CD4-positive, alpha-beta T cell treated with Interleukin-6 for 4 hours (primary cell): ENCODE measurements at regions not wholly inside any gene's neighbourhood (a gene's known extent, or its start where the extent isn't known, plus 50 kb on each side); places are given as distances from the start of the nearest gene placed in this dataset.

Source experiments
- DNase-seq: peaks from one replicate; pipeline ENCODE4 v3.0.0-alpha.2; 2020; ENCODE audit warnings: mixed read lengths

DNA sequence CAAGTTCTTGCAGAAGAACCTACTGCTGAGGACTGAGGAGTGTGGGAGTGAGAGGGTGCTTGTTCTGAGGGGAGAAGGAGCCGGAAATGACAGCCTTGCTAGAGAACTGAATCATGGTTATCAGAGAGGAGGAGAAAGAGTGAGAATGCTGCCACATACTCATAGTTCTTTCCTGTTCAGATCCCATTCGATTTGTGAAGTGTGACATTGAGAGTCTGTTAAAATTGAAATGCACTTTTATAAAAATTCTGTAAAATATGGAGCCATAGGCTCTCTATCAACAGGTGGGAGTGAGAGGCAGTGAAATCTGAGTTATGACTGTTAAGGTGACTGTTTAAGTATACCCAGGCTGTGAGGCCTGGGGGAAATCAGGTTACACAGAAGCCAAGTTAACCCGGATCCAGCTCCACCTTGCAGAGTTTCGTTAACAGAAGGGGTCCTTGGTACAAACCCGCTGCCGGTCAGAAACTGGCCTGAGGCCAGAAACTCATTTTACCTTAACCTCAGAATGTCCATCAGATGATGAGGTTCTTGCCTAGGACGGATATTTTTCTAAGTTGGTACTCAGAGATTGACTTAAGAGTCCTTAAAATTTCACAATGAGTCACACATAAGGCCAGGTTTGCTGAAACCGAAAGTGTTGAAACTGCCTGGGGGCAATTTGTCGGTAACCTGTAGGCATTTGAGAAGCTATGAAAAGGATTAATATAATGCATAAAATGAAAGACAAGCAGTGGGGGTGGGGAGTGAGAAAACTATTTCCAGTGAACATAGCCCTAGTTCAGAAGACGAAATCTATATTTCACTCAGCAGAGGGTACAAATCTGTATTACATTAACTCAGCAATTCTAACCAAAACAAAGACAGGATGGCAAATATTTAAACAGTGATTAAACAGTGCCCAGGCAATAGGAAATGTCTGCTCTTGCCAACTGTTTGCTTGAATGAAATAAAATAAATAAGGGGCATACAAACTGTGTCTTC lies 350.5 kb downstream of the KCNRG start:
- peak; percentile 61 for DNase-seq

DNA sequence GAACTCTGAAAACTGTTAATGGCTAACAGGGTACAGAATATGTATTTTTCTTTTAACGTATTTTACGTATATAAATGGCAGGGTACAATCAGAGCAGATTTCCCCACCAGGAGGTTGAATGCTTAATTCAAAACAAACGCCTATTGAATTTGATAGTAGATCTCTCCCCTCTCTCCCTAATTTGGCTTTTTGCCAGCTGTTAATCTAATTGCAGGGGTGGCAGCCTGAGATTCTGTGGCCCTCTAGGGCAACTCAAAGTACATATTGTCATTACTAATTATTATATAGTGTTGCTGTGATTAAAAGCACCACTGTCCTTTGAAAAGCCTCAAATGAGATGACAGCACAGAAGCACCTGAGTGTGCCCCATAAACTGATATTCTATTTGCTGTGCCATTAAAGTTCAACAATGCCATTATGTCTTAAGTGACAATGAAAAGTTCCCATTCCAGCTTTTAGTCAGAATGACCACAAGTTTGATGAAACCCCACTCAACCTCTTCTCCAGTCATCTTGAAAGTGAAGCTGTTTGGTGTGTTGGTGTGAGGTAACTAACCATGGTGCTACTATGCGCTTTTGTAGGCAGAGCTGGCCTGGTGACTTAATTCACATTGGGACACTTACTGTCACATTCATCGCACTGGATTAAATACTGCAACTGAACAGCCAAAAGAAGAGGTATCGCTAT lies 351.4 kb downstream of the KCNRG start:
- no peak for DNase-seq

DNA sequence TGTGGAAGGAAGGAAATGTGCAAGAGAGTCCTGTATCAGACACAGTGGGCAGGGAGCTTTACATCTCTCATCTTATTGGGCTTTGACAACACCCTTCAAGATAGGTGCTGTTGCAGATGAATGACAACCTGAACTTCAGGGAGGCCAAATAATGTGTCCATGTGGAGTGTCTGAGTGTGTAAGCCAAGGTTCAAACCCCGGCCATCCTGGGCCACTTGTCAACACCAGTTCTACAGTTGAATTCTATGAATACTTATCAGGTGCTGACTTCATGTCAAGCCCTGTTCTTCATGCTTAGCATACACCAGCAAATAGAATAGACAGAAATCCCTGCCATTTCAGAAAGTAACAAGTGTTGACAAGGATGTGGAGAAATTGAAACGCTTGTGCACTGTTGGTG lies 354.4 kb downstream of the KCNRG start:
- DNase-seq: no peak

DNA sequence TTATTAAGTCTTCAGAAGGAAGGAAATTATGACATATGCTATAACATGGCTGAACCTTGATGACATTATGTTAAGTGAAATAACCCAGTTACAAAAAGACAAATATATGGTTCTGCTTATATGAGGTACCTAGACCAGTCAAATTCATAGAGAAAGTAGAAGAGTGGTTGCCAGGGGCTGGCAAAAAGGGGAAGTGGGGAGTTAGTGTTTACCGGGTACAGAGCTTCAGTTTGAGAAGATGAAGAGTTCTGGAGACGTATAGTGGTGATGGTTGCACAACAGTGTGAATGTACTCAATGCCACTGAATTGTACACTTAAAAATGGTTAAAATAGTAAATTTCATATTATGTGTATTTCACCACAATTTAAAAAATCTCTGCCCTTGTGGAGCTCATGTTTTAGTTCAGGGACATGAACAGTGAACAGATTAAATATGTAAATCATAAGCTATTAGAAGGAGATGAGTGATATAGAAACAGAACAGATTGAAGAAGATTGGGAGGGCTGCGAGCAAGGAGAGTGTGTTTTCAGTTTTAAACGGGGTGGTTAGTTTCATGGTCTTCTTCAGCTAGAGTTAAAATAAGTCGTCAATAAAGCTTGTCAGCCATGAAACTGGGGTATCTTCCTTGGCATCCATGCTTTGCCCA lies 355.2 kb downstream of the KCNRG start:
- DNase-seq: no peak

GRCh38 chr13:50374517-50374916 lies 359.3 kb downstream of the KCNRG start:
- no peak for DNase-seq

- no peak for DNase-seq
These were observed 360.5 kb downstream of the KCNRG start for GRCh38 chr13:50375792-50376191.

DNA sequence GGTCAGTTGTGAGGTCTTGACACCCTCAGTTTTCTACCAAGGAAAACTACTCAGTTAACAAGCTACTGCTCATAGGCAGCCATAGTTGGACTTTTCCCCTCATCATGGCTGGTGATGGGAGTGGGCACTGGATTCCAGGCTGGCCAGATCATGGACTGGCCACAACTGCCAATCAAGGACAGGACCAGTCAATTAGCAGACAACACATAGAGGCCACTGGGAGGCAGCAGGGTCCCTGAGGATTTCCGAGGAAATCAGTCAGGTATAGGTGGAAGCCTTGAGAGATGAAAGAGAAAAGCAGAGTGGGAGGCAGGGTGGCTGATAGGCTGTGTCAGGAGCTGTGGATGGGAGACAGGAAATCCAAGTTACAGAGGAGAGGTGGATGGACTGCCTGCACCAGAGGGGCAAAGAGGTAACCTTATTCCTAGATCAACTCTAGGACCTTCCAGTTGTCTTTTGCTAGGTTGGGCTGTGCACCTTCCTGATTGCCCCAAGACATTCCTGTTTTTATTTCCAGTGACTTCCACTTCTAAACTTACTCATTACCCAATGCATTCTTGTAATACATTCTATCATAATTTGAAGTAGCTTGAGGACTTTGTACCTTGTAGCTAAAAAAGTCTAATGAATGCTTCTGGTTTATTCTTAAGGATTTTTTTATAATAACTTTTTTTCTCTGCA lies 361.8 kb downstream of the KCNRG start:
- no peak for DNase-seq

GRCh38 chr13:50377726-50378270 lies 362.6 kb downstream of the KCNRG start:
- DNase-seq: no peak

DNA sequence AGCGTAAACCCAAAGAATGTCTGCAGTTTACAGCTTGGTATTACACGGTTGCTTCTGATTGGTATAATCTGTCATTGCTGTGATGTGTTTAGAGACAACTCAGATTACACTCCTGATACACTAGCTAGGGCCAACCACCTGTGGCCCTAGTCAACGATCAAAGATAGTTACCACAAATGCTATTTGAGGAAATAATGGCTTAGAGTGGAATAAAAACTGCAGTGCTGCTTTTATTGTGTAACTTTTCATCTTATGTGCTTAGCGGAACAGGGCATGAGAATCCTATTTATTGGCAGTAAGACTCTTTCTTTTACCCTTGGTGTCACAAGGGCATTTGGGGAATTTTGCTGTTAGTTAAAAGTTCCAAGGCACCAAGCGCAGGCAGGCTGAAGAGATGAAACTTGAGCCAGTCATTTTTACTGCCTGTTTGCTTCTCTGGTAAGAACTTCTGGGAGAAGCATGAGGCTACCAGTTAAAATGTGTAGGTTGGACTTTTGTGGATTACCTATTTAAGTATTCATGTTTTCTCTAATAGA lies 363.3 kb downstream of the KCNRG start:
- no peak for DNase-seq

DNA sequence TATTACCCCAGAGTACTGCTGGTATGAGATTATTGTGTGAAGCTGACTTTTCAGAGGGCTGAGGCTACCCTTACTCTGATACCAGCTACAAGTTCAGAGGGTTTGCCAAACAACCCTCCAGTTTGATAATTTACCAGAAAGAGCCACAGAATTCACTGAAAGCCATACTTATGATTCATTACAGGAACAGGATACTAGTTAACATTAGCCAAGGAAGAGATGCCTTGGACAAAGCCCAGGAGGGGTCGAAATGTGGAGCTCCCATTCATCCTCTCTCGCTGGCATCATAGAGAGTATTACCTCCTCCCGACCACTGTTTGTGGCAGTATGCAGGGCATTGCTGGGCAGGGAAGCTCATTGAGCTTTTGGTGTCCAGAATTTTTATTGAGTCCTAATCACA lies 364.3 kb downstream of the KCNRG start:
- DNase-seq: no peak

GRCh38 chr13:50380905-50381304 lies 365.7 kb downstream of the KCNRG start:
- no peak for DNase-seq

DNA sequence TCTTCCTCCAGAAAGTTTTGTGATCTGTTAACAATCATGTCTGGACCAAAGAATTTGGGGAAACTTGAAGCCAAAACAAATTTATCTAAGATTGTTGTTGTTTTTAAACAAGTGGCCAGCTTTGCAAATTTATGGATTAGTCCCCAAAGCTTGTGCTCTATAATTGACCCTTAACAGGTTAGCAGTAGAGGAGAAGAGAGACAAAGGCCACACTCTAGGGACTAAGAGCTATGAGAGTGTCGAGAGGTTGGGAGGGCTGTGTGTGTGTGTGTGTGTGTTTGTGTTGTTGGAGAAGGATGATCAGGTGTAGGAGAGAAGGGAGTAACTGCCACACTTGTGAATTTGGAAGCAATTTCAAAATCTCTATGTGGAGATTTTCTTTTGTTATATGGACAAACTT lies 367.3 kb downstream of the KCNRG start:
- no peak for DNase-seq

- DNase-seq: no peak
These were observed 367.7 kb downstream of the KCNRG start for GRCh38 chr13:50382951-50383350.

DNA sequence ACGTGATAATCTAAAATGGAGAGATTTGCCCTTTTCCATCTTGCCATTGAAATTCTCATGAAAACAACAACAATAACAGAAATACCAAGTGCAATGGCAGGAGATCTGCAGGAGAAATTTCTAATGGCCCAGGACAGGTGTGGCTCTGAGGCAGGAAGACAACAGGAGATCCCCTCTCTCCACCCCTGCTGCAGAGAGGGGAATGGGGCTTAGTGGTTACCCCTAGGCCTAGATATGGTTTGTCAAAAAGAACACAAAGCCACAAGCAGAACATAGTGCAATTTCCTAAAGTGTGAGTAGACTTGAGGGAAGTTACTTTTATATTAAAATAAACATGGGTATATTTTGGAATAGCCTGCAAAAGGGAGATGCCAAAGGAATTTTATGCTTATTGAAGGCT lies 369.5 kb downstream of the KCNRG start:
- no peak for DNase-seq

GRCh38 chr13:50386541-50387050 lies 371.4 kb downstream of the KCNRG start:
- no peak for DNase-seq

DNA sequence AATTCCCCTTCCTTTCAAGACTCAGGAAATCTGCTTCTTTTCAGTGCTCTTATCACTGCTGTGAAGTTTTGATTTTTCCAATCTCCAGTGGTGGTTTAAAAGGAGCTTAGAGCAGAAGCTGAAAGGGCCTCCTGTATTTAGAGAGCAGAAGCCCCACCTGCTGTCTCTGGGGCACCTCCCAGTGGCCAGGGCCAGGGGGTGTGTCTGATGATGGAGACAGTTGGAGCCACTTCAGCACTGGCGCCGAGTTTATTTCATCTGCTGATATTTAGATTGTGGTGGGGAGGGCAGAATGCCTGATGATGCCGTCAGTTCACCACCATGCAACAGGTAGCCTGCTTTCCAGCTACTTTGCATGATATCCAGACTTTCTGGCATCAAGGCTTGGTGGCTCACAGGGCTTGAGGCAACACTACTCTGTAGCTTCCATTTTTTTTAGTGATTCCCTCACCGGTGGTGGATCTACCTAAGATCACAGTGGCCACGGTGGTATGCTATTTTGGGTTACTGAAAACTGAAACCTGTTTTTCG lies 371.9 kb downstream of the KCNRG start:
- DNase-seq: peak; percentile 56

DNA sequence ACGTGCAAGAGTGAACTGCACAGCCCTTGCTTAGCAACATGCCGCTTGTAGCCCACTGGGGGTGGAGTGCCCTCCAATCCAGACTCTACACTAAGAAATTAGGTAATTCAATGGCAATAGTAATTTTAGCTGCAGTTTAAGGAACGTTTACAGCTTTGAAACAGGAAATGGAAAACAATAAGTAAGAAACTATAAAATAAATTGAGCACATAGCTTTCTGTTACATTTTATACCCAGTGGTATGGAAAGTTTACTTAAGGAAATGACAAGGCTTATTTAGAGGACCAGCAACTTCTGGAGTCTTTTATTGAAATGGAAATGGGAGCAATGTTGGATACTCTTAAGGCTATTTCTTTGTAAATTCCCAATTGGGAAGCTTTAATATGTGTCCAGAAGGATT lies 373.2 kb downstream of the KCNRG start:
- DNase-seq: no peak

GRCh38 chr13:50389726-50390125 lies 374.5 kb downstream of the KCNRG start:
- DNase-seq: no peak

GRCh38 chr13:50390503-50391248 lies 375.4 kb downstream of the KCNRG start:
- DNase-seq: no peak

DNA sequence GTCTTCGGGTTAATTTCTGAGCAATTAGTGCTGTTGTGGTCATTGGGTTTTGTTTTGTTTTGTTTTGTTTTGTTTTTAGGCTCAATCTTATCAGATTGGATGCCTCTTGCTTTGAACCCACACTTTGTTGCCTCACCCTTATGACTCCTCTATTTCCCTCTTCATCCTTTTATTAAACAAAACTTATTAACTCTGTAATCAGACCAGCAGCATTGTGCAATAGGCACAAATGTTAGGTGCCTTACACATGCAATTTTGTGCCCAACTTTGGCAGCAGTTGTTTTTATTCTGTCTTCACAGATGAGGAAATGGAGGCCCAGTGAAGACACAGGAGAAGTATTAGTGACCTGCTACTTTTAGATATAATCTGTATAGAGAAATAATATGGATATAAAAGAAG lies 377.7 kb downstream of the KCNRG start:
- DNase-seq: no peak

DNA sequence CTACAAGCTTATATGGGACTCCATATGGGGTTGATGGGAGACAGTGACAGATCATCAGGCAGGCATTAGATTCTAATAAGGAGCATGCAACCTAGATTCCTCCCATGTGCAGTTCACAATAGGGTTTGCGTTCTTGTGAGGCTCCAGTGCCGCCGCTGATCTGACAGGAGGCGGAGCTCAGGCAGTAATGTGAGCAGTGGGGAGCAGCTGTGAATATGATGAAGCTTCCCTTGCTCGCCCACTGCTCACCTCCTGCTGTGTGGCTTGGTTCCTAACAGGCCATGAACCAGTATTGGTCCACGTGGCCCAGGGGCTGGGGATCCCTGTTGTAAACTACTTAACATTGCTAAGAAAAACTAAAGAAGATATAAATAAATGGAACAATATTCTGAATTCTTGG lies 378.4 kb downstream of the KCNRG start:
- no peak for DNase-seq
